GM12875 (cell line): ENCODE measurements at regions not wholly inside any gene's neighbourhood (a gene's known extent, or its start where the extent isn't known, plus 50 kb on each side); places are given as distances from the start of the nearest gene placed in this dataset.

Experiments
- H3K4me3 ChIP-seq: one replicate; pipeline ENCODE4 v1.5.1; 2011; ENCODE audit warnings: low read depth, low read length, control low read depth
- CTCF ChIP-seq: IDR thresholded peaks from 2 replicates; pipeline ENCODE4 v1.5.1; 2011; ENCODE audit warnings: low read depth, mild to moderate bottlenecking, control low read depth, inconsistent platforms, low read length, moderate library complexity, borderline replicate concordance; ENCODE audit not compliant: insufficient read depth

GRCh38 chr3:176690083-176690869, 507.0 kb downstream of the TBL1XR1 start:
- TF ChIP-seq CTCF: no peak
- H3K4me3 ChIP-seq: no peak overlapping the region

DNA sequence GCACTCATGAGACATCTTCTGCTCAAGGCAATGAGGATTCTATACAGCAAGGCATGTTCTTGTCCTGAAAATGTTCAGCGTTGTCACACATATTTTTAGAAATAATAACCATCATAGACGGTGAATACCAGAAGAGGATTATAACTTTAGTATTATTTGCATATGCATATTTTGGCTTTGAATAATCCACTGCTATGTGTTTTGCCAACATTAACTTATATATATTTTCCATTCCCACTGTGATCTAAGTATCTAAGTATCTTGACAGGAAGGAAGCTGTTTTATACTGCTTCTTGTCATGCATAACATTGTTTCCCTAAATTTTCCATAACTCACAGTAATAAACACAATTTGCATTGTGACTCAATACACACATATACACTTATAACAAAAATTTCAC, 509.5 kb downstream of the TBL1XR1 start:
- no peak overlapping the region for H3K4me3 ChIP-seq
- TF ChIP-seq CTCF: no peak

DNA sequence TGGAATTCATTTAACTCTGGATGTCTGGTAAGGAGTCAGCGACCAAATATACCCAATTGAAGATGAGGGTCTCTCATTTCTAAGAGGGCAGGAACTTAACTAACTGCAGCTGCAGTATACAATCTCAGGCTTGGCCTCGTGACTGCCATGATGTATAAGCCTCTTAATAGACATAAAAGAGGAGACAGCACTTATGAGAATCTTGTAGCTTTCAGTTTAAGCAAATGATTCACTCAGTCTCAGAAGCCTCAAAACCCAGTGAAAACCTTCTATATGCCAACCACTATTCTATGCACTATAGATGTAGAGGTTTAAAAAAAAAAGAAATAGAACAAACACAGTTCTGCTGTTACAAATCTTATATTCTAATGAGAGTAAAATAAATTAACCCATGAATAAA, 513.9 kb downstream of the TBL1XR1 start:
- H3K4me3 ChIP-seq: no peak overlapping the region
- no peak for TF ChIP-seq CTCF

DNA sequence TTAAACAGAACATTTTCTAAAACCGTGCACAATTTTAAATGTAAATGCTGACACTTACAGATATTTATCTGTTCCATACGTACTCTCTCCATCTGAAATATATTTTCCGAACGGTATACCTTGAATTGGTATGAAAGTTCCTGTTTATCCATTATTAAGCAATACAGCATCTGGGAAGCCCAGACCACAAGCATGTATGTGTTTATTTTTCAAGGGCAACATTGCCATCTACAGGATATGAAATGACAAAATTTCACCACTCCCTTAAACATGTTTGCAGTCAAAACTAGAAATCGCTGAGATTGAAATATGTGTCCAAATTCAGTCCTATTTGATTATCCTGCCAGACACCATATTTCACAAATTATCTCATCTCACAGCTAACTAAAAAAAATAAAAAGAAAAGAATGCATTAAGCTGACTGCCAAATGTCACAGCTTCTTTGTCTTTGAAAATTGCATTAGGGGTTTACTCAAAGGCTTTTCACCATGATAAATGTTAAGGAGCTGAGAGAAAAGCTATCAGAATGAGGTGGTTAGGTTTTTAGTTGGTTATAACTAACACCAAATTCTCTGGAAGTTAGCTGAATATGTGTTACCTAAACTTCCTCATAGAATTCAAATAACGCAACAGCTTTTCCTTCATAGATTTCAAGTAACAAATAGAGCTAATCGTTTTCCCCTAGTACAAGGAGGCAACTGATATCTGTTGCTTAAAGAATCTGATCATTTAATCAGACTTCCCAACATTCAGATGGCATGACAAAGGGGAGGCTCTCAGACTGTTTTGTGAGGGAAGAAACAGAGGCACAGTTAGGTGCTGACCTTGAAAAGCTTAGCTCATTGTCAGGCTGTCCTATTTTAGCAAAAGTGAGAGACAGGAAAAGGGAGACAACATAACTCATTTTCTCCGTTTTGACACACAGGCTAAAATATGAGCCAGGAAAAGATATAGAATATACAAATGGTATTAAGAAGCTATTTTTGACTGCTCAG, 533.1 kb downstream of the TBL1XR1 start:
- no peak for TF ChIP-seq CTCF
- no peak overlapping the region for H3K4me3 ChIP-seq

GRCh38 chr3:176663387-176663786, 533.9 kb downstream of the TBL1XR1 start:
- TF ChIP-seq CTCF: no peak
- H3K4me3 ChIP-seq: no peak overlapping the region

GRCh38 chr3:176661432-176661964, 535.8 kb downstream of the TBL1XR1 start:
- H3K4me3 ChIP-seq: no peak overlapping the region
- TF ChIP-seq CTCF: no peak
